ENCODE measurements at regions not wholly inside any gene's neighbourhood (a gene's known extent, or its start where the extent isn't known, plus 50 kb on each side); places are given as distances from the start of the nearest gene placed in this dataset.

GRCh38 chr10:29850371-29850770 is 209.0 kb downstream of the JCAD start:
- no peak for DNase-seq

- DNase-seq = no peak
Measured at GRCh38 chr10:29849886-29850285, 209.5 kb downstream of the JCAD start.

GRCh38 chr10:29849126-29849833 is 210.1 kb downstream of the JCAD start:
- no peak for DNase-seq

GRCh38 chr10:29846881-29847280 is 212.1 kb upstream of the SVIL start:
- DNase-seq = no peak

- no peak for DNase-seq
Measured at GRCh38 chr10:29845166-29845565, 210.4 kb upstream of the SVIL start.

GRCh38 chr10:29843143-29843542 is 208.4 kb upstream of the SVIL start:
- no peak for DNase-seq

- no peak for DNase-seq
Measured at GRCh38 chr10:29841724-29842649, 207.2 kb upstream of the SVIL start.

- no peak for DNase-seq
Measured at GRCh38 chr10:29840516-29841276, 205.9 kb upstream of the SVIL start.

- no peak for DNase-seq
Measured at GRCh38 chr10:29839826-29840515, 205.2 kb upstream of the SVIL start.

GRCh38 chr10:29838539-29838938 is 203.8 kb upstream of the SVIL start:
- DNase-seq = no peak

GRCh38 chr10:29837586-29837985 is 202.8 kb upstream of the SVIL start:
- no peak for DNase-seq

- DNase-seq = no peak
Measured at GRCh38 chr10:29836396-29836795, 201.6 kb upstream of the SVIL start.

GRCh38 chr10:29835055-29835454 is 200.3 kb upstream of the SVIL start:
- no peak for DNase-seq

GRCh38 chr10:29830531-29831512 is 196.1 kb upstream of the SVIL start:
- DNase-seq = no peak

- DNase-seq = no peak
Measured at GRCh38 chr10:29829776-29830175, 195.0 kb upstream of the SVIL start.

- no peak for DNase-seq
Measured at GRCh38 chr10:29828956-29829355, 194.2 kb upstream of the SVIL start.

GRCh38 chr10:29828440-29828894 is 193.7 kb upstream of the SVIL start:
- DNase-seq = no peak

- DNase-seq = no peak
Measured at GRCh38 chr10:29827512-29827911, 192.7 kb upstream of the SVIL start.

GRCh38 chr10:29826801-29827450 is 192.2 kb upstream of the SVIL start:
- DNase-seq = no peak

GRCh38 chr10:29826221-29826620 is 191.4 kb upstream of the SVIL start:
- no peak for DNase-seq

GRCh38 chr10:29823553-29824080 is 188.8 kb upstream of the SVIL start:
- no peak for DNase-seq
